ENCODE measurements at regions not wholly inside any gene's neighbourhood (a gene's known extent, or its start where the extent isn't known, plus 50 kb on each side); places are given as distances from the start of the nearest gene placed in this dataset.

GRCh38 chr20:48207505-48207904 is 422.2 kb upstream of the SULF2 start:
- Histone ChIP-seq H3K4me3 (ENCODE audit: low read depth, low read length) (no peak overlapping the region), H3K9me3 (ENCODE audit: severe bottlenecking) (no peaks in the 10 kb centered on the region), H3K36me3 (no peaks in the 10 kb centered on the region), H3K27ac (no peak overlapping the region), H3K27me3 (ENCODE audit: insufficient read depth, low read depth, severe bottlenecking) (no peaks in the 10 kb centered on the region)
- DNase-seq: no peak
- TF ChIP-seq CTCF (IDR thresholded peaks at IDR 0.05; ENCODE audit: low read depth, low read length): no peak

- no peaks in the 10 kb centered on the region for H3K27me3 ChIP-seq (ENCODE audit: insufficient read depth, low read depth, severe bottlenecking)
These were observed 420.5 kb upstream of the SULF2 start for GRCh38 chr20:48205786-48206185.

GRCh38 chr20:48205281-48205782 is 420.1 kb upstream of the SULF2 start:
- Histone ChIP-seq H3K27me3 (ENCODE audit: insufficient read depth, low read depth, severe bottlenecking) (no peaks in the 10 kb centered on the region), H3K4me3 (ENCODE audit: low read depth, low read length) (no peak overlapping the region), H3K9me3 (ENCODE audit: severe bottlenecking) (no peaks in the 10 kb centered on the region), H3K36me3 (no peaks in the 10 kb centered on the region), H3K27ac (peak overlapping the region; percentile 72)
- TF ChIP-seq CTCF (IDR thresholded peaks at IDR 0.05; ENCODE audit: low read depth, low read length): no peak
- DNase-seq: no peak

More at GRCh38 chr20:48205786-48206185, 420.5 kb upstream of the SULF2 start:
- Histone ChIP-seq H3K9me3 (ENCODE audit: severe bottlenecking) (no peaks in the 10 kb centered on the region), H3K4me3 (ENCODE audit: low read depth, low read length) (no peak overlapping the region), H3K27ac (peak overlapping the region; percentile 78), H3K36me3 (no peaks in the 10 kb centered on the region)
- no peak for TF ChIP-seq CTCF (IDR thresholded peaks at IDR 0.05; ENCODE audit: low read depth, low read length)
- peak; percentile 96 for DNase-seq

GRCh38 chr20:48204499-48204898 is 419.2 kb upstream of the SULF2 start:
- Histone ChIP-seq H3K27me3 (ENCODE audit: insufficient read depth, low read depth, severe bottlenecking) (no peaks in the 10 kb centered on the region), H3K4me3 (ENCODE audit: low read depth, low read length) (no peak overlapping the region), H3K36me3 (no peaks in the 10 kb centered on the region), H3K27ac (peak overlapping the region; percentile 72), H3K9me3 (ENCODE audit: severe bottlenecking) (no peaks in the 10 kb centered on the region)
- no peak for TF ChIP-seq CTCF (IDR thresholded peaks at IDR 0.05; ENCODE audit: low read depth, low read length)
- no peak for DNase-seq

GRCh38 chr20:48203252-48203651 is 418.0 kb upstream of the SULF2 start:
- no peaks in the 10 kb centered on the region for H3K9me3 ChIP-seq (ENCODE audit: severe bottlenecking)
- no peaks in the 10 kb centered on the region for H3K36me3 ChIP-seq
- H3K27me3 ChIP-seq (ENCODE audit: insufficient read depth, low read depth, severe bottlenecking): no peaks in the 10 kb centered on the region
- no peak for DNase-seq
- no peak overlapping the region for H3K4me3 ChIP-seq (ENCODE audit: low read depth, low read length)
- TF ChIP-seq CTCF (IDR thresholded peaks at IDR 0.05; ENCODE audit: low read depth, low read length): no peak
- peak overlapping the region; percentile 36 for H3K27ac ChIP-seq

All from WERI-Rb-1 (cell line).